Brain microvascular endothelial cell (primary cell): ENCODE measurements at regions not wholly inside any gene's neighbourhood (a gene's known extent, or its start where the extent isn't known, plus 50 kb on each side); places are given as distances from the start of the nearest gene placed in this dataset.

ENCODE experiments used
- DNase-seq: peaks from one replicate; pipeline ENCODE4 v3.0.0-alpha.2; 2020
- H3K27ac ChIP-seq: fragments of 250-450 bp; sonication (Bioruptor Pico); 2 replicates; pipeline ENCODE4 v1.5.1; 2020; ENCODE audit warnings: mild to moderate bottlenecking, moderate library complexity
- H3K27me3 ChIP-seq: fragments of 250-450 bp; sonication (Bioruptor Pico); replicated peaks from 2 replicates; pipeline ENCODE4 v1.5.1; 2020; ENCODE audit warnings: mild to moderate bottlenecking
- H3K36me3 ChIP-seq: fragments of 250-450 bp; sonication (Bioruptor Pico); replicated peaks from 2 replicates; pipeline ENCODE4 v1.5.1; 2020; ENCODE audit warnings: mild to moderate bottlenecking
- H3K4me3 ChIP-seq: 2 replicates; pipeline ENCODE4 v1.5.1; 2011; ENCODE audit warnings: low read depth, mild to moderate bottlenecking, control low read depth, low read length, moderate library complexity
- CTCF ChIP-seq: IDR thresholded peaks from 2 replicates; pipeline ENCODE4 v1.5.1; 2011; ENCODE audit warnings: low read depth, mild to moderate bottlenecking, moderate library complexity, low read length, control low read depth, inconsistent platforms; ENCODE audit errors: missing control alignments
- in situ Hi-C: cut with HindIII; loops from 2 replicates; pipeline ENCODE4 v1.10.0; 2017; ENCODE audit warnings: low sequenced_read_pairs, low pct_ligation_motif_present

DNA sequence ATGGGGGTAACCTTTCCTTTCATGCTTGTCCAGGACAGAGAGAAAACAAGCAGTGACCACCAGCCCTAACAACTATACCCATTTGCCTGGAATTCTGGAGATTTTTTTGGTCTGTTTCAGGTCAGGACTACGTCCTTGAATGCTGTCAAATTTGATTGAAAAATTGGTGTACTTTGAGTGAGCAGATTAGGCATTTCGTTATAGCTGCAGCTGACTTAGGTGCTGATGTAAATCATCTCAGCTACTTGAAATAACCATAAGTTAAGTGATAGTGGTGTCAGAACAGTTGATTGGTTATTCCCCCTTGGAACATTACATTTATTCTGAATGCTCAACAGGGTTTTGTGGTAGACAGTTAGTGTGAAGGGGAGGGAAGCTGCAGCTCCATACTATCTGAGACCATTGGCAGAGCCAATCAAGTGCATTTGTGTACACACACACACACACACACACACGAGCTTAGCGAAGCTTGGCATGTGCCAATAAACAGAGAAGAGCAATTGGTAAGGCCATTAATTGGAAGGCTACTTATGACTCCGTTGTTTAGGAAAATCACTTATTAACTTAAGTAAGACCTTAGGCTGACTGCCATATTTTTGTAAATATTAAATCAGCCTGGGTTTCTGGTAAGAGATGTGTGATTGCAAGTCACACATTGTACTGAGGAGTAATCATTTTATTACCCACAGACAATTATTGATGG is 447.8 kb downstream of the MFSD1 start:
- Histone ChIP-seq H3K36me3 (no peaks in the 10 kb centered on the region), H3K27me3 (no peaks in the 10 kb centered on the region), H3K27ac (no peak overlapping the region), H3K4me3 (no peak overlapping the region)
- in situ Hi-C loops = loop anchor here (25.0 kb wide), 1 partner anchor 412 kb away; no protein-coding TSS in a partner anchor
- no peak for DNase-seq
- TF ChIP-seq CTCF = no peak

DNA sequence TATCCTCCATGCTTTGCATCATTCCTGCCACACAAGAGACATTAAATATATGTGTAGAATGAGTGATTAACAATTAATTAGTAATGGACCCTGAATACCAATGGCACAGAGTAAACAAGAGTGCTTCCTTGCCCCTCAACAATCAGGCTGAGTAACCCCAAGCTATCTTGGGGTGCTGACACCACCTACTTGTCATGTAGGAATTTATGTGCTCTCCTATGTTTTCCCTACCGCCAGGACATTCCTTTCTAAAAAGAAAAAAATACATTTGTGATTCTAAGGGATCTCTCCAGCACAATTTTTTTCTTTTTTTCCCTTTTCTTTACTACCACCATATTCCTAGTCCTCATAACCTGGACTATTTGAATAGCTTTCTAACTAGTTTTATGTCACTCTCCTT is 449.1 kb downstream of the MFSD1 start:
- DNase-seq = no peak
- no peaks in the 10 kb centered on the region for H3K27me3 ChIP-seq
- no peak overlapping the region for H3K27ac ChIP-seq
- no peaks in the 10 kb centered on the region for H3K36me3 ChIP-seq
- no peak for TF ChIP-seq CTCF
- H3K4me3 ChIP-seq = no peak overlapping the region
- in situ Hi-C loops = loop anchor here (25.0 kb wide), 1 partner anchor 414 kb away; no protein-coding TSS in a partner anchor

- Histone ChIP-seq H3K36me3 (no peaks in the 10 kb centered on the region), H3K27ac (peak overlapping the region; percentile 23), H3K27me3 (no peaks in the 10 kb centered on the region), H3K4me3 (no peak overlapping the region)
- in situ Hi-C loops = loop anchor here (25.0 kb wide), 1 partner anchor 415 kb away; no protein-coding TSS in a partner anchor
- TF ChIP-seq CTCF = no peak
- DNase-seq = no peak
Observed at GRCh38 chr3:159252274-159252673, 450.4 kb downstream of the MFSD1 start.

- DNase-seq = peak; percentile 32
- in situ Hi-C loops = loop anchor here (25.0 kb wide), 1 partner anchor 416 kb away; no protein-coding TSS in a partner anchor
Observed at GRCh38 chr3:159252772-159253384, 451.0 kb downstream of the MFSD1 start.

GRCh38 chr3:159253860-159254259 is 452.0 kb downstream of the MFSD1 start:
- no peak for TF ChIP-seq CTCF
- H3K27ac ChIP-seq = no peak overlapping the region
- H3K27me3 ChIP-seq = no peaks in the 10 kb centered on the region
- H3K36me3 ChIP-seq = no peaks in the 10 kb centered on the region
- in situ Hi-C loops = loop anchor here (25.0 kb wide), 1 partner anchor 417 kb away; no protein-coding TSS in a partner anchor
- DNase-seq = no peak
- H3K4me3 ChIP-seq = no peak overlapping the region

More at GRCh38 chr3:159252772-159253384, 451.0 kb downstream of the MFSD1 start:
- peak; percentile 64 for TF ChIP-seq CTCF
- Histone ChIP-seq H3K27me3 (no peaks in the 10 kb centered on the region), H3K36me3 (no peaks in the 10 kb centered on the region), H3K27ac (peak overlapping the region; percentile 9), H3K4me3 (no peak overlapping the region)
